Neural cell (in vitro differentiated cells): ENCODE measurements at regions not wholly inside any gene's neighbourhood (a gene's known extent, or its start where the extent isn't known, plus 50 kb on each side); places are given as distances from the start of the nearest gene placed in this dataset.

ENCODE experiments used
- H2AFZ ChIP-seq: fragments of 200-600, 300-800 bp; sonication (generic), shearing (Covaris generic); 2 replicates; pipeline ENCODE4 v1.6.0; 2014; ENCODE audit warnings: low read depth, mild to moderate bottlenecking, antibody characterized with exemption, low read length, moderate library complexity
- H3F3A ChIP-seq: fragments of 200-600 bp; shearing (Covaris generic); 2 replicates; pipeline ENCODE4 v1.6.1; 2016; ENCODE audit warnings: mild to moderate bottlenecking, moderate library complexity, mixed read lengths, antibody characterized with exemption, low read length; ENCODE audit not compliant: insufficient read depth, poor library complexity, severe bottlenecking
- H3K27ac ChIP-seq: fragments of 200-600, 300-800 bp; sonication (generic), shearing (Covaris generic); 2 replicates; pipeline ENCODE4 v1.5.1; 2014; ENCODE audit warnings: mild to moderate bottlenecking, low read length, moderate library complexity
- H3K27me3 ChIP-seq: fragments of 300-800, 200-600 bp; sonication (generic), shearing (Covaris generic); 2 replicates; pipeline ENCODE4 v1.6.0; 2014; ENCODE audit warnings: mild to moderate bottlenecking, low read depth, low read length, moderate library complexity; ENCODE audit not compliant: insufficient read depth
- H3K36me3 ChIP-seq: fragments of 300-800, 200-600 bp; sonication (generic), shearing (Covaris generic); 2 replicates; pipeline ENCODE4 v1.5.1; 2014; ENCODE audit warnings: mild to moderate bottlenecking, antibody characterized with exemption, low read length, moderate library complexity; ENCODE audit not compliant: insufficient read depth
- H3K4me2 ChIP-seq: fragments of 300-800, 200-600 bp; sonication (generic), shearing (Covaris generic); 2 replicates; pipeline ENCODE4 v1.6.0; 2014; ENCODE audit warnings: mild to moderate bottlenecking, low read length
- H3K4me3 ChIP-seq: fragments of 300-800, 200-600 bp; sonication (generic), shearing (Covaris generic); 2 replicates; pipeline ENCODE4 v1.5.1; 2014; ENCODE audit warnings: mild to moderate bottlenecking, low read length, moderate library complexity
- H3K79me2 ChIP-seq: fragments of 200-600 bp; shearing (Covaris generic); replicated peaks from 2 replicates; pipeline ENCODE4 v1.6.0; 2014; ENCODE audit warnings: mild to moderate bottlenecking, low read length, moderate library complexity; ENCODE audit not compliant: insufficient read depth
- H3K9ac ChIP-seq: fragments of 300-800, 200-600 bp; sonication (generic), shearing (Covaris generic); 2 replicates; pipeline ENCODE4 v1.6.1; 2016; ENCODE audit warnings: mild to moderate bottlenecking, low read length, mixed read lengths
- H3K9me2 ChIP-seq: fragments of 200-600 bp; shearing (Covaris generic); 2 replicates; pipeline ENCODE4 v1.6.1; 2016; ENCODE audit warnings: mild to moderate bottlenecking, low read length, mixed read lengths; ENCODE audit not compliant: insufficient read depth
- H3K9me3 ChIP-seq: fragments of 200-600, 300-800 bp; sonication (generic), shearing (Covaris generic); 2 replicates; pipeline ENCODE4 v1.6.1; 2016; ENCODE audit warnings: mild to moderate bottlenecking, mixed run types, low read length, moderate library complexity, mixed read lengths
- H4K20me1 ChIP-seq: fragments of 200-600 bp; shearing (Covaris generic); 2 replicates; pipeline ENCODE4 v1.6.1; 2016; ENCODE audit warnings: mild to moderate bottlenecking, mixed run types; ENCODE audit not compliant: insufficient read depth
- EP300 ChIP-seq: fragments of 450-650 bp; conservative IDR thresholded peaks from 2 replicates; pipeline ENCODE4 v1.6.1; 2014; ENCODE audit warnings: antibody characterized with exemption, mild to moderate bottlenecking, moderate library complexity; ENCODE audit not compliant: poor library complexity, severe bottlenecking
- EZH2 ChIP-seq: fragments of 200-600, 300-800 bp; shearing (Covaris generic), sonication (generic); IDR thresholded peaks from 2 replicates; pipeline ENCODE4 v1.6.1; 2014; ENCODE audit warnings: antibody characterized with exemption, low read length, borderline replicate concordance, mild to moderate bottlenecking; ENCODE audit not compliant: insufficient read depth, poor library complexity, severe bottlenecking
- MXI1 ChIP-seq: fragments of 450-650 bp; conservative IDR thresholded peaks from 2 replicates; pipeline ENCODE4 v1.6.1; 2014; ENCODE audit warnings: antibody characterized with exemption, mild to moderate bottlenecking; ENCODE audit not compliant: poor library complexity, severe bottlenecking
- POLR2AphosphoS5 ChIP-seq: IDR thresholded peaks from 2 replicates; pipeline ENCODE4 v1.6.1; 2012
- RAD21 ChIP-seq: fragments of 450-650 bp; conservative IDR thresholded peaks from 2 replicates; pipeline ENCODE4 v1.6.1; 2014; ENCODE audit warnings: antibody characterized with exemption, mild to moderate bottlenecking, moderate library complexity
- SMC3 ChIP-seq: fragments of 450-650 bp; conservative IDR thresholded peaks from 2 replicates; pipeline ENCODE4 v1.6.1; 2014; ENCODE audit warnings: antibody characterized with exemption, mild to moderate bottlenecking, moderate library complexity; ENCODE audit not compliant: poor library complexity
- TAF1 ChIP-seq: IDR thresholded peaks from 2 replicates; pipeline ENCODE4 v1.6.1; 2012; ENCODE audit warnings: low read depth
- TF ChIP-seq, protein P1 (sequence below): IDR thresholded peaks from 2 replicates; pipeline ENCODE4 v1.6.1; 2012; ENCODE audit warnings: borderline replicate concordance
- TF ChIP-seq, protein P2 (sequence below): fragments of 450-650 bp; IDR thresholded peaks from 2 replicates; pipeline ENCODE4 v1.5.1; 2014; ENCODE audit warnings: antibody characterized with exemption, mild to moderate bottlenecking, moderate library complexity; ENCODE audit not compliant: poor library complexity, severe bottlenecking

DNA sequence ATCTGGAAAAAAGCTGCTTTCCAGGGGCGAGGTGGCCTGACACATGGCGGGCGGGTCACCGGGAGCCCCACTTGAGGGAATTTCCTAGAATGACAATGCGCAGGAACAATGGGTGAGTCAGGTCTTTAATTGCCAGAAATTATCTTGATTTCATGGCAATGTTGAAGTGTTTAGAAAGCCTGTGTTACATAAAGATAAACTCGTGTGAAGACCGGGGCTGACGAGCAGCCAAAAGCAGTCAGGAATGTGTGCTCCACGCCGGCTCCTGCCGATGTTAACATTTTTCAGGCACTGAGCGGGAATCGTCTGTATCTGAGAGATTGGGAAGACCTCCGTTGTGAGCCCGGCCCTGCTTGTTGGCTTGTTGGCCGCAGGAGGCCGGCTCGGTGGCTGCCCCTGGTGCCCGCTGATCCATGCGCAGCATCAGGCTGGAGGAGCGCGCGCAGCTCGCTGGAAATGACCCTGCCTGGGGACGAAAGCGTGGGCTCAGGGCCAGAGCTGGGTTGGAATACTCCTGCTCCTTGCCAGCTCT is 353.1 kb downstream of the FOXL1 start:
- no peaks in the 10 kb centered on the region for H3K36me3 ChIP-seq
- no peak overlapping the region for H3K4me2 ChIP-seq
- H3K27ac ChIP-seq = no peak overlapping the region
- no peaks in the 10 kb centered on the region for H3K79me2 ChIP-seq
- no peaks in the 10 kb centered on the region for H4K20me1 ChIP-seq
- no peaks in the 10 kb centered on the region for H3K27me3 ChIP-seq
- no peaks in the 10 kb centered on the region for H3K9me2 ChIP-seq
- H3K4me3 ChIP-seq = no peak overlapping the region
- no peak overlapping the region for H2AFZ ChIP-seq
- H3K9me3 ChIP-seq = no peaks in the 10 kb centered on the region
- H3F3A ChIP-seq = no peaks in the 10 kb centered on the region
- H3K9ac ChIP-seq = no peak overlapping the region
- TF ChIP-seq EP300 = no peak
- no peak for TF ChIP-seq POLR2AphosphoS5
- no peak for TF ChIP-seq EZH2
- TF ChIP-seq, protein P1, sequence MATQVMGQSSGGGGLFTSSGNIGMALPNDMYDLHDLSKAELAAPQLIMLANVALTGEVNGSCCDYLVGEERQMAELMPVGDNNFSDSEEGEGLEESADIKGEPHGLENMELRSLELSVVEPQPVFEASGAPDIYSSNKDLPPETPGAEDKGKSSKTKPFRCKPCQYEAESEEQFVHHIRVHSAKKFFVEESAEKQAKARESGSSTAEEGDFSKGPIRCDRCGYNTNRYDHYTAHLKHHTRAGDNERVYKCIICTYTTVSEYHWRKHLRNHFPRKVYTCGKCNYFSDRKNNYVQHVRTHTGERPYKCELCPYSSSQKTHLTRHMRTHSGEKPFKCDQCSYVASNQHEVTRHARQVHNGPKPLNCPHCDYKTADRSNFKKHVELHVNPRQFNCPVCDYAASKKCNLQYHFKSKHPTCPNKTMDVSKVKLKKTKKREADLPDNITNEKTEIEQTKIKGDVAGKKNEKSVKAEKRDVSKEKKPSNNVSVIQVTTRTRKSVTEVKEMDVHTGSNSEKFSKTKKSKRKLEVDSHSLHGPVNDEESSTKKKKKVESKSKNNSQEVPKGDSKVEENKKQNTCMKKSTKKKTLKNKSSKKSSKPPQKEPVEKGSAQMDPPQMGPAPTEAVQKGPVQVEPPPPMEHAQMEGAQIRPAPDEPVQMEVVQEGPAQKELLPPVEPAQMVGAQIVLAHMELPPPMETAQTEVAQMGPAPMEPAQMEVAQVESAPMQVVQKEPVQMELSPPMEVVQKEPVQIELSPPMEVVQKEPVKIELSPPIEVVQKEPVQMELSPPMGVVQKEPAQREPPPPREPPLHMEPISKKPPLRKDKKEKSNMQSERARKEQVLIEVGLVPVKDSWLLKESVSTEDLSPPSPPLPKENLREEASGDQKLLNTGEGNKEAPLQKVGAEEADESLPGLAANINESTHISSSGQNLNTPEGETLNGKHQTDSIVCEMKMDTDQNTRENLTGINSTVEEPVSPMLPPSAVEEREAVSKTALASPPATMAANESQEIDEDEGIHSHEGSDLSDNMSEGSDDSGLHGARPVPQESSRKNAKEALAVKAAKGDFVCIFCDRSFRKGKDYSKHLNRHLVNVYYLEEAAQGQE = no peak
- TF ChIP-seq MXI1 = no peak
- no peak for TF ChIP-seq SMC3
- TF ChIP-seq RAD21 = no peak
- TF ChIP-seq, protein P2, sequence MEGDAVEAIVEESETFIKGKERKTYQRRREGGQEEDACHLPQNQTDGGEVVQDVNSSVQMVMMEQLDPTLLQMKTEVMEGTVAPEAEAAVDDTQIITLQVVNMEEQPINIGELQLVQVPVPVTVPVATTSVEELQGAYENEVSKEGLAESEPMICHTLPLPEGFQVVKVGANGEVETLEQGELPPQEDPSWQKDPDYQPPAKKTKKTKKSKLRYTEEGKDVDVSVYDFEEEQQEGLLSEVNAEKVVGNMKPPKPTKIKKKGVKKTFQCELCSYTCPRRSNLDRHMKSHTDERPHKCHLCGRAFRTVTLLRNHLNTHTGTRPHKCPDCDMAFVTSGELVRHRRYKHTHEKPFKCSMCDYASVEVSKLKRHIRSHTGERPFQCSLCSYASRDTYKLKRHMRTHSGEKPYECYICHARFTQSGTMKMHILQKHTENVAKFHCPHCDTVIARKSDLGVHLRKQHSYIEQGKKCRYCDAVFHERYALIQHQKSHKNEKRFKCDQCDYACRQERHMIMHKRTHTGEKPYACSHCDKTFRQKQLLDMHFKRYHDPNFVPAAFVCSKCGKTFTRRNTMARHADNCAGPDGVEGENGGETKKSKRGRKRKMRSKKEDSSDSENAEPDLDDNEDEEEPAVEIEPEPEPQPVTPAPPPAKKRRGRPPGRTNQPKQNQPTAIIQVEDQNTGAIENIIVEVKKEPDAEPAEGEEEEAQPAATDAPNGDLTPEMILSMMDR = no peak
- no peak for TF ChIP-seq TAF1

DNA sequence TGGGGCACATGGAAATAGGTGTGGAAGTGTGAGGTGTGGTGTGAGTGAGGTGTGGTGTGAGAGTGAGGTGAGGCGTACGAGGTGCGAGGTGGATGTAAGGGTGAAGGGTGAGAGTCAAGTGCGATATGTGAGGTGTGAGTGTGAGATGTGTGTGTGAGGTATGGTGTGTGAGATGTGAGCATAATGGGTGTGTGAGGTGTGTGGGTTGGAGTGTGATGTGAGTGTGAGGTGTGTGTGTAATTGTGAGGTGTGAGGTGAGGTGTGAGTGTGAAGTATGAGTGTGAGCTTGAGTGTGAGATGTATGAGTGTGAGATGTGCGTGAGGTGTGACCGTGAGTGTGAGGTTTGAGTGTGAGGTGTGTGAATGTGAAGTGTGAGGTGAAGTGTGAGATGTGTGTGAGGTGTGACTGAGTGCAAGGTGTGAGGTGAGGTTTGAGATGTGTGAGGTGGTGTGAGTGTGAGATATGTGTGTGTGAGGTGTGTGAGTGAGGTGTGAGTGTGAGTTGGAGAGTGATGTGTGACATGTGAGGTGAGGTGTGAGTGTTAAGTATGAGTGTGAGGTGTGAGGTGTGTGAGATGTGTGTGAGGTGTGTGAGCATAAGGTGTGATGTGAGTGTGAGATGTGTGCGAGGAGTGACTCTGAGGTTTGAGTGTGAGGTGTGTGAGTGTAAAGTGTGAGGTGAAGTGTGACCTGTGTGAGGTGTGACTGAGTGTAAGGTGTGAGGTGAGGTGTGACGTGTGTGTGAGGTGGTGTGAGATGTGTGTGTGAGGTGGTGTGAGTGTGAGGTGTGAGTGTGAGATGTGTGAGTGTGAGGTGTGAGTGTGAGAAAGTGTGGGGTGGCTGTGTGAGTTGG is 354.0 kb downstream of the FOXL1 start:
- no peak overlapping the region for H2AFZ ChIP-seq
- no peak overlapping the region for H3K9ac ChIP-seq
- no peaks in the 10 kb centered on the region for H3K9me3 ChIP-seq
- H3K4me3 ChIP-seq = no peak overlapping the region
- H3K79me2 ChIP-seq = no peaks in the 10 kb centered on the region
- TF ChIP-seq POLR2AphosphoS5 = no peak
- TF ChIP-seq, protein P2 = no peak
- TF ChIP-seq, protein P1 = no peak
- TF ChIP-seq EZH2 = no peak
- TF ChIP-seq MXI1 = no peak
- no peak for TF ChIP-seq TAF1
- TF ChIP-seq EP300 = no peak
- no peak for TF ChIP-seq SMC3
- TF ChIP-seq RAD21 = no peak
- no peaks in the 10 kb centered on the region for H3F3A ChIP-seq
- no peaks in the 10 kb centered on the region for H3K9me2 ChIP-seq
- H3K4me2 ChIP-seq = no peak overlapping the region
- H4K20me1 ChIP-seq = no peaks in the 10 kb centered on the region
- H3K36me3 ChIP-seq = no peaks in the 10 kb centered on the region
- no peaks in the 10 kb centered on the region for H3K27me3 ChIP-seq
- no peak overlapping the region for H3K27ac ChIP-seq
